Adrenal gland (tissue), 5 donors: ENCODE measurements at regions not wholly inside any gene's neighbourhood (a gene's known extent, or its start where the extent isn't known, plus 50 kb on each side); places are given as distances from the start of the nearest gene placed in this dataset.

Source experiments
- POLR2A ChIP-seq, 2 donors: fragments of 450-650 bp; IDR thresholded peaks; one replicate each; pipeline ENCODE4 v1.6.1; 2017; ENCODE audit warnings: antibody characterized with exemption in 2 of 2, mild to moderate bottlenecking in 2 of 2, moderate library complexity in 1 of 2
- TF ChIP-seq, protein P1 (sequence below), 6 experiments: fragments of 450-650 bp in 4 of 6; fragments of 200-600 bp in 2 of 6; sonication (generic) in 1 of 6; IDR thresholded peaks; 1 replicate in 5 of 6; 2 replicates in 1 of 6; pipeline versions ENCODE4 v1.5.1 to v1.8.0; 2016 to 2021; ENCODE audit warnings: antibody characterized with exemption in 6 of 6, mild to moderate bottlenecking in 2 of 6, moderate library complexity in 1 of 6
- donor health status: DM: no; HTN: no; CAD: no.

DNA sequence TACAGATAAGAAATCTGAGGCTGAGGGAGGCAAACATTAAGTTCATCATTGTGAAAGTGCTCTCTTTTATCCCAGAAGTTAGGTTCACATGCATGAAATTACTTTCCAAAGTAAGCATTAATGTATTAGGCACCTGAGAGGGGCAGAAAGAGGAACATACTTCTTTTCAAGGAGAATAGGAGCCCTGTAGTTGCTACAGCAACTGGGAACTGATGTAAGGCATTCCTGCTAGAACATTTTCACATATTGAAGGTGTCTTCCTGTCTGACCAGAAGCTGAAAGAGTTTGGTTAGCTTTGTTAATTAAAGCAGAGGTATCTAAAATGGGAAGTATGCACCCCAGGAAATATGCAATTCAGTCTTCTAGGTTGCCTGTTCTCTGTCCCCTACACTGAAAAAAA is 65.5 kb upstream of the ZBTB20 start:
- TF ChIP-seq, protein P1, sequence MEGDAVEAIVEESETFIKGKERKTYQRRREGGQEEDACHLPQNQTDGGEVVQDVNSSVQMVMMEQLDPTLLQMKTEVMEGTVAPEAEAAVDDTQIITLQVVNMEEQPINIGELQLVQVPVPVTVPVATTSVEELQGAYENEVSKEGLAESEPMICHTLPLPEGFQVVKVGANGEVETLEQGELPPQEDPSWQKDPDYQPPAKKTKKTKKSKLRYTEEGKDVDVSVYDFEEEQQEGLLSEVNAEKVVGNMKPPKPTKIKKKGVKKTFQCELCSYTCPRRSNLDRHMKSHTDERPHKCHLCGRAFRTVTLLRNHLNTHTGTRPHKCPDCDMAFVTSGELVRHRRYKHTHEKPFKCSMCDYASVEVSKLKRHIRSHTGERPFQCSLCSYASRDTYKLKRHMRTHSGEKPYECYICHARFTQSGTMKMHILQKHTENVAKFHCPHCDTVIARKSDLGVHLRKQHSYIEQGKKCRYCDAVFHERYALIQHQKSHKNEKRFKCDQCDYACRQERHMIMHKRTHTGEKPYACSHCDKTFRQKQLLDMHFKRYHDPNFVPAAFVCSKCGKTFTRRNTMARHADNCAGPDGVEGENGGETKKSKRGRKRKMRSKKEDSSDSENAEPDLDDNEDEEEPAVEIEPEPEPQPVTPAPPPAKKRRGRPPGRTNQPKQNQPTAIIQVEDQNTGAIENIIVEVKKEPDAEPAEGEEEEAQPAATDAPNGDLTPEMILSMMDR (IDR thresholded peaks at IDR 0.05) = no peak
- no peak for TF ChIP-seq POLR2A (IDR thresholded peaks at IDR 0.05)
